H1 (cell line): ENCODE measurements at regions not wholly inside any gene's neighbourhood (a gene's known extent, or its start where the extent isn't known, plus 50 kb on each side); places are given as distances from the start of the nearest gene placed in this dataset.

Source experiments
- CHD1 ChIP-seq: IDR thresholded peaks from 2 replicates; pipeline ENCODE4 v1.6.1; 2012; ENCODE audit warnings: low read depth, low read length, improper control_type of control experiment
- EP300 ChIP-seq, 2 experiments: IDR thresholded peaks; 1 replicate in 1 of 2; 2 replicates in 1 of 2; pipeline ENCODE4 v1.6.1; 2011 to 2012; ENCODE audit warnings: low read depth in 2 of 2, low read length in 2 of 2, mild to moderate bottlenecking in 2 of 2, borderline replicate concordance in 1 of 2, inconsistent platforms in 1 of 2, moderate library complexity in 1 of 2
- JUND ChIP-seq: IDR thresholded peaks from 2 replicates; pipeline ENCODE4 v1.6.1; 2011; ENCODE audit warnings: mild to moderate bottlenecking, improper control_type of control experiment, low read length
- RXRA ChIP-seq: IDR thresholded peaks from 2 replicates; pipeline ENCODE4 v1.6.1; 2011; ENCODE audit warnings: low read depth, mild to moderate bottlenecking, low read length, moderate library complexity; ENCODE audit not compliant: insufficient read depth
- SIRT6 ChIP-seq: IDR thresholded peaks from one replicate; pipeline ENCODE4 v1.7.1; 2012; ENCODE audit warnings: low read length, inconsistent platforms
- SP2 ChIP-seq: IDR thresholded peaks from 2 replicates; pipeline ENCODE4 v1.6.1; 2012; ENCODE audit warnings: mild to moderate bottlenecking, low read length, inconsistent platforms
- TF ChIP-seq, protein P1 (sequence below): IDR thresholded peaks from 2 replicates; pipeline ENCODE4 v1.6.1; 2011; ENCODE audit warnings: low read depth, mild to moderate bottlenecking, low read length; ENCODE audit not compliant: insufficient read depth
- TF ChIP-seq, protein P2 (sequence below): IDR thresholded peaks from 2 replicates; pipeline ENCODE4 v1.6.1; 2012; ENCODE audit warnings: low read length, inconsistent platforms

DNA sequence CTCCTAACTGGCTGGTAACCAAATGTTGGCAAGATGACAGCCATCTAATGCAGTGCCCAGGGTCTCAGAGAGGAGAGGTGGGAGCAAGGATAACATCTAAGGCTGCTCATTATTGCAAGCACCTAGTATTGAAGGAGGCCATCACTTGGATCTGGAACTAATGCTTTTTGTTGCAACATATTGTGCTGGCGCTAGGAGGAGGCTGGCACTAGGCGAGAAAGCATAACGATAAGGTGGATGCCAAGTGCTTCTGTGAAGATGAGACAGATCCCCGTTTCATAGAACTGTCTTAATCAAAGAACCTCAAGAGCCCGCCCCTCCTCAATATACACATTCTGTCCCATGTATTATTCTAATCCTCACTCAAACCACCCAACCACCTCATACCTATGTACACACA, 774.0 kb downstream of the VRK1 start (continued):
- TF ChIP-seq, protein P1, sequence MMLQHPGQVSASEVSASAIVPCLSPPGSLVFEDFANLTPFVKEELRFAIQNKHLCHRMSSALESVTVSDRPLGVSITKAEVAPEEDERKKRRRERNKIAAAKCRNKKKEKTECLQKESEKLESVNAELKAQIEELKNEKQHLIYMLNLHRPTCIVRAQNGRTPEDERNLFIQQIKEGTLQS, result no peak
- TF ChIP-seq JUND (no peak), SP2 (no peak), RXRA (no peak), EP300 (IDR thresholded peaks at IDR 0.05; ENCODE audit: borderline replicate concordance in 1 of 2, low read depth in 2 of 2, low read length in 2 of 2) (no peak), CHD1 (no peak), SIRT6 (no peak)
- TF ChIP-seq, protein P2, sequence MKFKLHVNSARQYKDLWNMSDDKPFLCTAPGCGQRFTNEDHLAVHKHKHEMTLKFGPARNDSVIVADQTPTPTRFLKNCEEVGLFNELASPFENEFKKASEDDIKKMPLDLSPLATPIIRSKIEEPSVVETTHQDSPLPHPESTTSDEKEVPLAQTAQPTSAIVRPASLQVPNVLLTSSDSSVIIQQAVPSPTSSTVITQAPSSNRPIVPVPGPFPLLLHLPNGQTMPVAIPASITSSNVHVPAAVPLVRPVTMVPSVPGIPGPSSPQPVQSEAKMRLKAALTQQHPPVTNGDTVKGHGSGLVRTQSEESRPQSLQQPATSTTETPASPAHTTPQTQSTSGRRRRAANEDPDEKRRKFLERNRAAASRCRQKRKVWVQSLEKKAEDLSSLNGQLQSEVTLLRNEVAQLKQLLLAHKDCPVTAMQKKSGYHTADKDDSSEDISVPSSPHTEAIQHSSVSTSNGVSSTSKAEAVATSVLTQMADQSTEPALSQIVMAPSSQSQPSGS, result no peak
